Loucy (cell line): ENCODE measurements at regions not wholly inside any gene's neighbourhood (a gene's known extent, or its start where the extent isn't known, plus 50 kb on each side); places are given as distances from the start of the nearest gene placed in this dataset.
"Not testable (repeated sequence)": the region's sequence is repeated elsewhere in the genome, so short reads cannot be mapped to it uniquely, and the experiment has no call there.

Experiments used
- H2AFZ ChIP-seq: fragments of 200-600 bp; sonication (generic); 2 replicates; pipeline ENCODE4 v1.6.0; 2016; ENCODE audit warnings: antibody characterized with exemption, mild to moderate bottlenecking, low read length, moderate library complexity
- H3F3A ChIP-seq: fragments of 200-600 bp; 2 replicates; pipeline ENCODE4 v1.6.0; 2016; ENCODE audit warnings: antibody characterized with exemption, low read depth, mild to moderate bottlenecking
- H3K27me3 ChIP-seq: fragments of 200-600 bp; sonication (generic); 2 replicates; pipeline ENCODE4 v1.6.1; 2014; ENCODE audit warnings: low read length, mild to moderate bottlenecking; ENCODE audit not compliant: insufficient read depth, poor library complexity, severe bottlenecking
- H3K36me3 ChIP-seq: fragments of 200-600 bp; sonication (generic); 2 replicates; pipeline ENCODE4 v1.6.1; 2016; ENCODE audit warnings: low read length; ENCODE audit not compliant: insufficient read depth
- H3K4me1 ChIP-seq: fragments of 200-600 bp; sonication (generic); 2 replicates; pipeline ENCODE4 v1.5.1; 2014; ENCODE audit warnings: low read length, mild to moderate bottlenecking; ENCODE audit not compliant: insufficient read depth, poor library complexity, severe bottlenecking
- H3K4me2 ChIP-seq: fragments of 200-600 bp; sonication (generic); 2 replicates; pipeline ENCODE4 v1.6.0; 2014; ENCODE audit warnings: antibody characterized with exemption, low read length, low read depth, mild to moderate bottlenecking; ENCODE audit not compliant: poor library complexity, severe bottlenecking
- H3K4me3 ChIP-seq: fragments of 200-600 bp; sonication (generic); 2 replicates; pipeline ENCODE4 v1.5.1; 2014; ENCODE audit warnings: low read length, mild to moderate bottlenecking, mixed read lengths; ENCODE audit not compliant: poor library complexity, severe bottlenecking
- H3K79me2 ChIP-seq: fragments of 200-600 bp; sonication (generic); 2 replicates; pipeline ENCODE4 v1.6.1; 2014; ENCODE audit warnings: low read length; ENCODE audit not compliant: insufficient read depth
- H3K9ac ChIP-seq: fragments of 200-600 bp; sonication (generic); 2 replicates; pipeline ENCODE4 v1.6.0; 2014; ENCODE audit warnings: mild to moderate bottlenecking, low read depth, low read length, moderate library complexity; ENCODE audit not compliant: poor library complexity, severe bottlenecking
- H3K9me2 ChIP-seq: fragments of 200-600 bp; sonication (generic); replicated peaks from 2 replicates; pipeline ENCODE4 v1.6.1; 2016; ENCODE audit warnings: low read depth, low read length, mixed read lengths
- H3K9me3 ChIP-seq: fragments of 200-600 bp; sonication (generic); 2 replicates; pipeline ENCODE4 v1.6.1; 2014; ENCODE audit warnings: mild to moderate bottlenecking, antibody characterized with exemption, low read length, low read depth; ENCODE audit not compliant: insufficient read depth
- H4K20me1 ChIP-seq: fragments of 200-600 bp; sonication (generic); 2 replicates; pipeline ENCODE4 v1.6.0; 2014; ENCODE audit warnings: antibody characterized with exemption, low read length, mild to moderate bottlenecking; ENCODE audit not compliant: insufficient read depth, poor library complexity, severe bottlenecking
- CTCF ChIP-seq: fragments of 200-600 bp; sonication (generic); conservative IDR thresholded peaks from 2 replicates; pipeline ENCODE4 v1.5.1; 2014; ENCODE audit warnings: mild to moderate bottlenecking, antibody characterized with exemption, low read length
- EZH2phosphoT487 ChIP-seq: fragments of 200-600 bp; IDR thresholded peaks from 2 replicates; pipeline ENCODE4 v1.6.1; 2018; ENCODE audit warnings: antibody characterized with exemption, mild to moderate bottlenecking, moderate library complexity, borderline replicate concordance

- no peaks in the 10 kb centered on the region for H3F3A ChIP-seq
- H3K36me3 ChIP-seq, result no peaks in the 10 kb centered on the region
- H3K9me2 ChIP-seq, result no peaks in the 10 kb centered on the region
- no peaks in the 10 kb centered on the region for H4K20me1 ChIP-seq
- no peak overlapping the region for H3K4me2 ChIP-seq
- no peak overlapping the region for H3K4me3 ChIP-seq
- no peaks in the 10 kb centered on the region for H3K4me1 ChIP-seq
- no peak overlapping the region for H3K9ac ChIP-seq
- no peaks in the 10 kb centered on the region for H3K27me3 ChIP-seq
- TF ChIP-seq EZH2phosphoT487 (no peak), CTCF (no peak)
- no peaks in the 10 kb centered on the region for H3K79me2 ChIP-seq
- H2AFZ ChIP-seq, result no peak overlapping the region
- H3K9me3 ChIP-seq, result no peaks in the 10 kb centered on the region
Measured at GRCh38 chr6:90885611-90886056, 298.8 kb upstream of the MAP3K7 start.

GRCh38 chr6:90885137-90885536 is 298.3 kb upstream of the MAP3K7 start:
- not testable (repeated sequence) for H3K9me3 ChIP-seq, H4K20me1 ChIP-seq, H3K4me2 ChIP-seq, H3K9ac ChIP-seq, H3K36me3 ChIP-seq, H3K4me1 ChIP-seq, H2AFZ ChIP-seq, H3F3A ChIP-seq, H3K27me3 ChIP-seq, H3K9me2 ChIP-seq, H3K4me3 ChIP-seq, H3K79me2 ChIP-seq

GRCh38 chr6:90877616-90878015 is 290.7 kb upstream of the MAP3K7 start:
- Histone ChIP-seq H3K79me2 (no peaks in the 10 kb centered on the region), H4K20me1 (no peaks in the 10 kb centered on the region), H3K9ac (no peak overlapping the region), H3K9me2 (no peaks in the 10 kb centered on the region), H3K9me3 (no peaks in the 10 kb centered on the region), H3F3A (no peaks in the 10 kb centered on the region), H3K27me3 (no peaks in the 10 kb centered on the region), H3K4me3 (no peak overlapping the region), H2AFZ (no peak overlapping the region), H3K4me2 (no peak overlapping the region), H3K36me3 (no peaks in the 10 kb centered on the region), H3K4me1 (no peaks in the 10 kb centered on the region)
- no peak for TF ChIP-seq CTCF
- TF ChIP-seq EZH2phosphoT487, result no peak

GRCh38 chr6:90874931-90875330 is 288.1 kb upstream of the MAP3K7 start:
- H3K4me2 ChIP-seq, result no peak overlapping the region
- no peak for TF ChIP-seq CTCF
- TF ChIP-seq EZH2phosphoT487, result no peak

More at GRCh38 chr6:90874931-90875330, 288.1 kb upstream of the MAP3K7 start:
- Histone ChIP-seq H3K27me3 (no peaks in the 10 kb centered on the region), H2AFZ (no peak overlapping the region; the same call in 1 of the 2 replicates), H3K9me2 (no peaks in the 10 kb centered on the region), H3K9ac (no peak overlapping the region), H3K79me2 (no peaks in the 10 kb centered on the region), H3K36me3 (no peaks in the 10 kb centered on the region), H3K4me3 (no peak overlapping the region), H4K20me1 (no peaks in the 10 kb centered on the region), H3F3A (no peaks in the 10 kb centered on the region), H3K9me3 (no peaks in the 10 kb centered on the region), H3K4me1 (no peaks in the 10 kb centered on the region)
